Kidney (tissue), 13 donors: ENCODE measurements at regions not wholly inside any gene's neighbourhood (a gene's known extent, or its start where the extent isn't known, plus 50 kb on each side); places are given as distances from the start of the nearest gene placed in this dataset.

ENCODE experiments used
- DNase-seq, 5 donors: peaks; one replicate each; pipeline ENCODE4 v3.0.0-alpha.2; 2013 to 2020
- FAIRE-seq: peaks from 2 replicates; lab custom pipeline; 2012; peaks lifted over from hg19 to GRCh38; lab: Jason Lieb, UNC
- H3K27ac ChIP-seq, 2 donors: one replicate each; pipeline ENCODE4 v1.7.0; 2013; ENCODE audit warnings: low read depth in 2 of 2, low read length in 2 of 2, inconsistent platforms in 1 of 2
- H3K27me3 ChIP-seq: one replicate; pipeline ENCODE4 v1.7.1; 2013; ENCODE audit warnings: low read length, inconsistent platforms; ENCODE audit not compliant: control insufficient read depth, insufficient read depth
- H3K36me3 ChIP-seq, 3 donors: one replicate each; pipeline versions ENCODE4 v1.7.0 to v1.7.1; 2013; ENCODE audit warnings: low read length in 3 of 3, control low read depth in 1 of 3, inconsistent platforms in 1 of 3; ENCODE audit not compliant: insufficient read depth in 3 of 3, control insufficient read depth in 2 of 3
- H3K4me1 ChIP-seq, 3 donors: one replicate each; pipeline versions ENCODE4 v1.7.0 to v1.7.1; 2013; ENCODE audit warnings: low read length in 3 of 3, inconsistent platforms in 1 of 3, low read depth in 1 of 3; ENCODE audit not compliant: control insufficient read depth in 2 of 3, insufficient read depth in 2 of 3
- H3K4me3 ChIP-seq, 3 donors: one replicate each; pipeline versions ENCODE4 v1.7.0 to v1.8.1; 2013; ENCODE audit warnings: low read length in 3 of 3, control low read depth in 1 of 3, inconsistent platforms in 1 of 3
- H3K9ac ChIP-seq, 3 donors: one replicate each; pipeline versions ENCODE4 v1.7.0 to v1.7.1; 2013; ENCODE audit warnings: low read length in 3 of 3, control low read depth in 1 of 3, inconsistent platforms in 1 of 3
- H3K9me3 ChIP-seq, 3 donors: one replicate each; pipeline versions ENCODE4 v1.7.0 to v1.7.1; 2013; ENCODE audit warnings: low read length in 3 of 3, control low read depth in 1 of 3, inconsistent platforms in 1 of 3; ENCODE audit not compliant: control insufficient read depth in 2 of 3, insufficient read depth in 1 of 3
- CTCF ChIP-seq: IDR thresholded peaks from 3 replicates; pipeline ENCODE4 v1.5.1; 2012; ENCODE audit warnings: mild to moderate bottlenecking, moderate library complexity, borderline replicate concordance; ENCODE audit not compliant: insufficient read depth; ENCODE audit errors: extremely low read depth
- intact Hi-C: fragments of 100-400 bp; cut with DNase I; formaldehyde crosslinking; loops from one replicate; pipeline ENCODE4 v1.11.1; 2022
- donor health status: control.
- donor health status: control.
- donor health status: control.
- donor health status: control.
- donor health status: control.
- donor health status: DM: yes; HTN: yes; CAD: no.
- donor health status: Normal renal cell carcinoma (clear cell type).

- no peaks in the 10 kb centered on the region for H3K36me3 ChIP-seq
- no peak for DNase-seq
- H3K9me3 ChIP-seq: no peaks in the 10 kb centered on the region
- no peak for FAIRE-seq
- H3K27me3 ChIP-seq: no peaks in the 10 kb centered on the region
- peaks cover 0 to 3% (median 0%) of the 10 kb centered on the region in 3 donors for H3K4me1 ChIP-seq
- no peak overlapping the region for H3K27ac ChIP-seq
- H3K9ac ChIP-seq: no peak overlapping the region
- no peak overlapping the region for H3K4me3 ChIP-seq
- no peak for TF ChIP-seq CTCF
- intact Hi-C loops: no loop called here
Observed at GRCh38 chr13:34701919-34702318, 240.2 kb upstream of the NBEA start.

- H3K36me3 ChIP-seq: no peaks in the 10 kb centered on the region
- H3K4me3 ChIP-seq: no peak overlapping the region
- intact Hi-C loops: no loop called here
- DNase-seq (peak in 2 of 5 donors; percentile 45 to 79), FAIRE-seq (no peak)
- no peak overlapping the region for H3K9ac ChIP-seq
- no peak overlapping the region for H3K27ac ChIP-seq
- no peaks in the 10 kb centered on the region for H3K9me3 ChIP-seq
- no peaks in the 10 kb centered on the region for H3K27me3 ChIP-seq
- H3K4me1 ChIP-seq: no peaks in the 10 kb centered on the region
- no peak for TF ChIP-seq CTCF
Observed at GRCh38 chr13:34708566-34709313, 233.3 kb upstream of the NBEA start.

- Histone ChIP-seq H3K9me3 (peaks cover 0 to 5% (median 2%) of the 10 kb centered on the region in 3 donors), H3K27me3 (no peaks in the 10 kb centered on the region), H3K27ac (no peak overlapping the region), H3K9ac (no peak overlapping the region), H3K4me3 (no peak overlapping the region), H3K4me1 (peaks cover 0 to 2% (median 0%) of the 10 kb centered on the region in 3 donors), H3K36me3 (no peaks in the 10 kb centered on the region)
- no peak for DNase-seq
- TF ChIP-seq CTCF: no peak
- FAIRE-seq: no peak
- intact Hi-C loops: no loop called here
Observed at GRCh38 chr13:34719060-34719875, 222.8 kb upstream of the NBEA start.
